ENCODE measurements at regions not wholly inside any gene's neighbourhood (a gene's known extent, or its start where the extent isn't known, plus 50 kb on each side); places are given as distances from the start of the nearest gene placed in this dataset.

DNA sequence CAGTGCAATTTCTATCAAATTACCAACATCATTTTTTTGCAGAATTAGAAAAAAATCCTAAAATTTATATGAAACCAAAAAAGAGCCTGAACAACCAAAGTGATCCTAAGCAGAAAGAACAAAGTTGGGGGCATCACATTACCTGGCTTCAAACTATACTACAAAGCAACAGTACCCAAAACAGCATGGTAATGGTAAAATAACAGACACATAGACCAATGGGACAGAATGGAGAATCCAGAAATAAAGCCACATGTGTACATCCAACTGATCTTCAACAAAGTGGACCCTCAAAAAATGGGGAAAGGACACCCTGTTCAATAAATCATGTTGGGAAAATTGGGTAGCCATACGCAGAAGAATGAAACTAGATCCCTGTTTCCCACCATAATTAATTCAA, 245.7 kb upstream of the CTAGE1 start:
- H3K27ac ChIP-seq, result no peak overlapping the region
- no peaks in the 10 kb centered on the region for H3K36me3 Mint-ChIP-seq
- H4K20me1 ChIP-seq (ENCODE audit: low read depth), result no peaks in the 10 kb centered on the region
- H3K9ac ChIP-seq, result no peak overlapping the region
- H3K4me2 ChIP-seq, result no peak overlapping the region
- no peaks in the 10 kb centered on the region for H3K27me3 ChIP-seq
- no peaks in the 10 kb centered on the region for H3K36me3 ChIP-seq
- peaks cover 33% of the 10 kb centered on the region for H3K9me3 Mint-ChIP-seq
- no peaks in the 10 kb centered on the region for H3F3A ChIP-seq (ENCODE audit: low read depth)
- H3K4me1 ChIP-seq, result no peaks in the 10 kb centered on the region
- H3K27me3 Mint-ChIP-seq (ENCODE audit: insufficient read depth, low read depth), result peaks cover 5% of the 10 kb centered on the region
- H3K79me2 ChIP-seq (ENCODE audit: low read depth), result no peaks in the 10 kb centered on the region
- no peak overlapping the region for H3K4me3 Mint-ChIP-seq
- no peaks in the 10 kb centered on the region for H3K9me3 ChIP-seq (ENCODE audit: low read depth)
- no peak for DNase-seq (ENCODE audit: low spot score)
- TF ChIP-seq EZH2 (IDR thresholded peaks at IDR 0.05) (no peak), EZH2phosphoT487 (IDR thresholded peaks at IDR 0.05) (no peak), CTCF (IDR thresholded peaks at IDR 0.05) (no peak)
- H3K4me1 Mint-ChIP-seq, result peaks cover 7% of the 10 kb centered on the region
- no peak overlapping the region for H2AFZ ChIP-seq (replicated peaks)
- H3K4me3 ChIP-seq, result no peak overlapping the region
- H3K27ac Mint-ChIP-seq, result no peak overlapping the region

GRCh38 chr18:22666411-22666940, 248.8 kb upstream of the CTAGE1 start:
- Histone ChIP-seq H3K79me2 (ENCODE audit: low read depth) (no peaks in the 10 kb centered on the region), H3K27me3 (no peaks in the 10 kb centered on the region), H3K9ac (no peak overlapping the region), H3K9me3 (ENCODE audit: low read depth) (no peaks in the 10 kb centered on the region), H3K4me3 (no peak overlapping the region), H3K27ac (no peak overlapping the region), H3K36me3 (no peaks in the 10 kb centered on the region), H3F3A (ENCODE audit: low read depth) (no peaks in the 10 kb centered on the region), H2AFZ (replicated peaks) (no peak overlapping the region), H3K4me1 (no peaks in the 10 kb centered on the region), H3K4me2 (no peak overlapping the region), H4K20me1 (ENCODE audit: low read depth) (no peaks in the 10 kb centered on the region)
- no peak for DNase-seq (ENCODE audit: low spot score)
- H3K27me3 Mint-ChIP-seq (ENCODE audit: insufficient read depth, low read depth), result peaks cover 5% of the 10 kb centered on the region
- H3K27ac Mint-ChIP-seq, result no peak overlapping the region
- H3K36me3 Mint-ChIP-seq, result no peaks in the 10 kb centered on the region
- no peak overlapping the region for H3K4me3 Mint-ChIP-seq
- TF ChIP-seq EZH2 (IDR thresholded peaks at IDR 0.05) (no peak), CTCF (IDR thresholded peaks at IDR 0.05) (no peak), EZH2phosphoT487 (IDR thresholded peaks at IDR 0.05) (no peak)
- peaks cover 28% of the 10 kb centered on the region for H3K9me3 Mint-ChIP-seq
- H3K4me1 Mint-ChIP-seq, result peaks cover 7% of the 10 kb centered on the region

- Histone ChIP-seq H3K36me3 (no peaks in the 10 kb centered on the region), H2AFZ (replicated peaks) (no peak overlapping the region), H3K4me2 (no peak overlapping the region), H3K4me3 (no peak overlapping the region), H3F3A (ENCODE audit: low read depth) (no peaks in the 10 kb centered on the region), H3K9me3 (ENCODE audit: low read depth) (no peaks in the 10 kb centered on the region), H3K27me3 (no peaks in the 10 kb centered on the region), H3K9ac (no peak overlapping the region), H4K20me1 (ENCODE audit: low read depth) (no peaks in the 10 kb centered on the region), H3K79me2 (ENCODE audit: low read depth) (no peaks in the 10 kb centered on the region), H3K27ac (no peak overlapping the region), H3K4me1 (no peaks in the 10 kb centered on the region)
- peaks cover 5% of the 10 kb centered on the region for H3K27me3 Mint-ChIP-seq (ENCODE audit: insufficient read depth, low read depth)
- no peak overlapping the region for H3K27ac Mint-ChIP-seq
- TF ChIP-seq EZH2phosphoT487 (IDR thresholded peaks at IDR 0.05), result no peak
- TF ChIP-seq CTCF (IDR thresholded peaks at IDR 0.05), result no peak
- no peak for TF ChIP-seq EZH2 (IDR thresholded peaks at IDR 0.05)
- peaks cover 28% of the 10 kb centered on the region for H3K9me3 Mint-ChIP-seq
- no peaks in the 10 kb centered on the region for H3K36me3 Mint-ChIP-seq
- no peak for DNase-seq (ENCODE audit: low spot score)
- peaks cover 7% of the 10 kb centered on the region for H3K4me1 Mint-ChIP-seq
- H3K4me3 Mint-ChIP-seq, result no peak overlapping the region
Measured at GRCh38 chr18:22667156-22667555, 249.4 kb upstream of the CTAGE1 start.
